GM12878 (cell line): ENCODE measurements at regions not wholly inside any gene's neighbourhood (a gene's known extent, or its start where the extent isn't known, plus 50 kb on each side); places are given as distances from the start of the nearest gene placed in this dataset.

Experiments used
- ATAC-seq: fragments of 200-7000 bp; cut with Tn5 transposase; 3 replicates; pipeline ENCODE4 v1.9.1; 2020; ENCODE audit warnings: mild to moderate bottlenecking, moderate library complexity
- BruUV-seq: library from RNA; stranded (reverse); fragments of 400-500 nt; replicated peaks from 2 replicates; lab custom pipeline; 2021; lab: Mats Ljungman, UMichigan
- CTCF ChIA-PET: fragments of 300-600 bp; sonication (Branson Sonifier 250); formaldehyde crosslinking; extraction: SDS; loops from one replicate; lab custom pipeline; 2021; ENCODE audit warnings: inconsistent platforms; lab: Yijun Ruan, JAX
- POLR2A ChIA-PET: fragments of 350-600 bp; formaldehyde crosslinking; extraction: SDS; loops from one replicate; lab custom pipeline; 2021; ENCODE audit warnings: inconsistent platforms; lab: Charles Lee
- RAD21 ChIA-PET: fragments of 300-600 bp; sonication (Branson Sonifier 250); formaldehyde crosslinking; loops from one replicate; lab custom pipeline; 2023; ENCODE audit warnings: antibody characterized with exemption; ENCODE audit not compliant: unreplicated experiment; lab: Charles Lee
- SMC1A ChIA-PET: fragments of 300-600 bp; sonication (Branson Sonifier 250); formaldehyde crosslinking; loops from one replicate; lab custom pipeline; 2023; ENCODE audit not compliant: unreplicated experiment, uncharacterized antibody; lab: Charles Lee
- DNase-seq: peaks from one replicate; pipeline ENCODE4 v3.0.0-alpha.2; 2011; ENCODE audit warnings: low read depth, low spot score
- FAIRE-seq: peaks from 3 replicates; lab custom pipeline; 2011; peaks lifted over from hg19 to GRCh38; lab: Jason Lieb, UNC
- H2AFZ ChIP-seq: 2 replicates; pipeline ENCODE4 v1.6.0; 2011; ENCODE audit warnings: low read depth, low read length, control low read depth; ENCODE audit not compliant: control insufficient read depth
- H3K27ac ChIP-seq: 2 replicates; pipeline ENCODE4 v1.5.1; 2011; ENCODE audit warnings: control low read depth; ENCODE audit not compliant: control insufficient read depth, insufficient read depth
- H3K27me3 ChIP-seq, 2 experiments: replicated peaks in 1 of 2; 2 replicates each; pipeline versions ENCODE4 v1.6.0 to v1.6.1; 2011; ENCODE audit warnings: low read length in 1 of 2; ENCODE audit not compliant: control insufficient read depth in 2 of 2, insufficient read depth in 2 of 2
- H3K36me3 ChIP-seq, 2 experiments: 2 replicates each; pipeline ENCODE4 v1.5.1; 2011; ENCODE audit warnings: low read length in 1 of 2; ENCODE audit not compliant: control insufficient read depth in 2 of 2, insufficient read depth in 2 of 2
- H3K4me1 ChIP-seq: 2 replicates; pipeline ENCODE4 v1.6.1; 2011; ENCODE audit warnings: mild to moderate bottlenecking, low read length, moderate library complexity, mixed read lengths; ENCODE audit not compliant: control insufficient read depth, insufficient read depth
- H3K4me2 ChIP-seq: 2 replicates; pipeline ENCODE4 v1.6.0; 2011; ENCODE audit warnings: control low read depth; ENCODE audit not compliant: control insufficient read depth, insufficient read depth
- H3K4me3 ChIP-seq: fragments of 200-600 bp; sonication (generic); 2 replicates; pipeline ENCODE4 v1.5.1; 2016
- H3K79me2 ChIP-seq: 2 replicates; pipeline ENCODE4 v1.6.0; 2011; ENCODE audit warnings: low read length; ENCODE audit not compliant: control insufficient read depth, insufficient read depth
- H3K9ac ChIP-seq: 2 replicates; pipeline ENCODE4 v1.8.0; 2011; ENCODE audit warnings: low read length, control low read depth, mixed read lengths; ENCODE audit not compliant: control insufficient read depth, insufficient read depth
- H3K9me3 ChIP-seq: replicated peaks from 3 replicates; pipeline ENCODE4 v1.5.1; 2011; ENCODE audit warnings: mild to moderate bottlenecking, low read length; ENCODE audit not compliant: control insufficient read depth, insufficient read depth
- H4K20me1 ChIP-seq: 2 replicates; pipeline ENCODE4 v1.6.0; 2011; ENCODE audit not compliant: control insufficient read depth, insufficient read depth
- CHD1 ChIP-seq: IDR thresholded peaks from 2 replicates; pipeline ENCODE4 v1.6.1; 2012; ENCODE audit warnings: low read depth, low read length, improper control_type of control experiment
- CREB1 ChIP-seq: IDR thresholded peaks from 2 replicates; pipeline ENCODE4 v1.6.1; 2012; ENCODE audit warnings: low read depth, mild to moderate bottlenecking, inconsistent platforms
- EED ChIP-seq: sonication (generic); IDR thresholded peaks from 2 replicates; pipeline ENCODE4 v1.6.1; 2016; ENCODE audit warnings: antibody characterized with exemption, low read depth
- ETV6 ChIP-seq, 2 experiments: fragments of 450-650 bp in 1 of 2; IDR thresholded peaks in 1 of 2; conservative IDR thresholded peaks in 1 of 2; 2 replicates each; pipeline ENCODE4 v1.6.1; 2014; ENCODE audit warnings: antibody characterized with exemption in 1 of 2, borderline replicate concordance in 1 of 2, low read depth in 1 of 2, mild to moderate bottlenecking in 1 of 2, moderate library complexity in 1 of 2
- IKZF1 ChIP-seq: fragments of 450-650 bp; conservative IDR thresholded peaks from 2 replicates; pipeline ENCODE4 v1.6.1; 2017; ENCODE audit warnings: antibody characterized with exemption, mild to moderate bottlenecking
- IKZF2 ChIP-seq, 2 experiments: fragments of 450-650 bp; IDR thresholded peaks; 2 replicates each; pipeline ENCODE4 v1.6.1; 2017; ENCODE audit warnings: mild to moderate bottlenecking in 2 of 2, moderate library complexity in 2 of 2
- POLR2A ChIP-seq: IDR thresholded peaks from 2 replicates; pipeline ENCODE4 v1.6.1; 2011; ENCODE audit warnings: low read depth, mild to moderate bottlenecking, low read length
- SPI1 ChIP-seq: IDR thresholded peaks from 2 replicates; pipeline ENCODE4 v1.6.1; 2011; ENCODE audit warnings: low read depth, mild to moderate bottlenecking, low read length, moderate library complexity, borderline replicate concordance; ENCODE audit not compliant: insufficient read depth
- SREBF1 ChIP-seq: IDR thresholded peaks from 2 replicates; pipeline ENCODE4 v1.6.1; 2012; ENCODE audit warnings: mild to moderate bottlenecking, low read length
- STAT3 ChIP-seq: IDR thresholded peaks from 2 replicates; pipeline ENCODE4 v1.6.1; 2011; ENCODE audit warnings: low read depth, low read length, improper control_type of control experiment
- TARDBP ChIP-seq: IDR thresholded peaks from 2 replicates; pipeline ENCODE4 v1.6.1; 2016; ENCODE audit warnings: borderline replicate concordance
- WRNIP1 ChIP-seq: IDR thresholded peaks from 2 replicates; pipeline ENCODE4 v1.6.1; 2011; ENCODE audit warnings: low read depth, low read length, improper control_type of control experiment, borderline replicate concordance
- ZBTB40 ChIP-seq: fragments of 450-650 bp; IDR thresholded peaks from 2 replicates; pipeline ENCODE4 v1.6.1; 2016; ENCODE audit warnings: mild to moderate bottlenecking, moderate library complexity, borderline replicate concordance
- ZNF207 ChIP-seq: fragments of 450-650 bp; IDR thresholded peaks from 2 replicates; pipeline ENCODE4 v1.6.1; 2014; ENCODE audit warnings: antibody characterized with exemption, mild to moderate bottlenecking, borderline replicate concordance
- ZZZ3 ChIP-seq: IDR thresholded peaks from 2 replicates; pipeline ENCODE4 v1.6.1; 2011; ENCODE audit warnings: low read depth; ENCODE audit not compliant: control insufficient read depth, insufficient read length
- WGBS: methylation state at CpG from one replicate; pipeline ENCODE4 v1.1.6; 2016; ENCODE audit warnings: low lambda C conversion rate; ENCODE audit not compliant: insufficient replicate concordance, insufficient coverage; ENCODE audit errors: missing lambda C conversion rate; 5-methylcytosine and 5-hydroxymethylcytosine counted together
- in situ Hi-C: fragments of 300-500 bp; cut with MboI; formaldehyde crosslinking; loops from 9 replicates; pipeline ENCODE4 v1.14.3; 2018; ENCODE audit warnings: mixed read lengths
- intact Hi-C: fragments of 100-400 bp; cut with micrococcal nuclease; formaldehyde crosslinking; loops from one replicate; pipeline ENCODE4 v1.14.2; 2022; ENCODE audit not compliant: unreplicated experiment

- Histone ChIP-seq H3K9me3 (peaks cover 12% of the 10 kb centered on the region; the same call in 2 of the 3 replicates), H2AFZ (no peak overlapping the region), H3K36me3 (no peaks in the 10 kb centered on the region), H3K27ac (no peak overlapping the region), H3K27me3 (no peaks in the 10 kb centered on the region), H3K79me2 (no peaks in the 10 kb centered on the region), H3K4me2 (peak overlapping the region; percentile 49; the same call in 1 of the 2 replicates), H3K4me3 (no peak overlapping the region), H3K9ac (no peak overlapping the region), H3K4me1 (no peaks in the 10 kb centered on the region; the same call in 1 of the 2 replicates), H4K20me1 (no peaks in the 10 kb centered on the region)
- no peak for DNase-seq
- no peak for FAIRE-seq
- 30% methylated on average over 11 of the region's 11 CpGs for WGBS
- intact Hi-C loops (no loop called here), in situ Hi-C loops (no loop called here)
- ChIA-PET SMC1A (interaction anchor here (0.6 to 2.6 kb wide), 14 partner anchors 9 to 539 kb away, joined by 3 to 8 read pairs (median 4); no protein-coding TSS in a partner anchor), RAD21 (interaction anchor here (1.4 to 2.1 kb wide), 4 partner anchors 9 to 73 kb away, joined by 4 to 8 read pairs (median 6); no protein-coding TSS in a partner anchor), CTCF (interaction anchor here (0.6 to 1.9 kb wide), 6 partner anchors 8 to 126 kb away, joined by 3 to 5 read pairs (median 4); partner anchors contain the start of gene PFKFB3), POLR2A (interaction anchor here (0.6 to 1.3 kb wide), 5 partner anchors 17 to 647 kb away, joined by 3 to 4 read pairs (median 3); no protein-coding TSS in a partner anchor)
- no TSS peak for BruUV-seq
- TF ChIP-seq WRNIP1 (no peak), EED (peak; percentile 56), SREBF1 (no peak), TARDBP (no peak), POLR2A (no peak), ZBTB40 (peak; percentile 58; the same call in 1 of the 2 replicates), ZZZ3 (no peak), IKZF1 (0 out of 2 replicates have a peak, but pooled peaks have one; percentile 9), IKZF2 (IDR thresholded peaks at IDR 0.05) (peak in 1 of 2 experiments; percentile 33; a peak in 1 of 4 replicates), CREB1 (no peak), SPI1 (peak; percentile 25; the same call in 1 of the 2 replicates), ETV6 (conservative IDR thresholded peaks at IDR 0.05 in 1 of 2, IDR thresholded peaks at IDR 0.05 in 1 of 2; ENCODE audit: borderline replicate concordance in 1 of 2, low read depth in 1 of 2) (no peak), ZNF207 (no peak), STAT3 (no peak), CHD1 (no peak)
- peak; percentile 39 for ATAC-seq
These were observed 126.1 kb downstream of the PFKFB3 start for GRCh38 chr10:6328699-6329423.
